WTC11 (cell line): ENCODE measurements at regions not wholly inside any gene's neighbourhood (a gene's known extent, or its start where the extent isn't known, plus 50 kb on each side); places are given as distances from the start of the nearest gene placed in this dataset.

Experiments
- ATAC-seq: fragments of 200-7000 bp; cut with Tn5 transposase; 2 replicates; pipeline ENCODE4 v1.10.0; 2021; ENCODE audit warnings: mild to moderate bottlenecking, moderate library complexity
- CTCF ChIA-PET: fragments of 300-600 bp; sonication (Branson Sonifier 250); formaldehyde crosslinking; loops from one replicate; lab custom pipeline; 2021; ENCODE audit warnings: antibody characterized with exemption; lab: Charles Lee
- POLR2A ChIA-PET: fragments of 350-600 bp; sonication (Branson Sonifier 250); formaldehyde crosslinking; loops from one replicate; lab custom pipeline; 2021; ENCODE audit warnings: antibody characterized with exemption; lab: Charles Lee
- DNase-seq: peaks from one replicate; pipeline ENCODE4 v3.0.0; 2021; ENCODE audit warnings: low spot score
- H3K27ac Mint-ChIP-seq: 2 replicates; pipeline ENCODE4 v1.8.0; 2021; ENCODE audit warnings: mixed read lengths
- H3K27me3 Mint-ChIP-seq: 2 replicates; pipeline ENCODE4 v1.8.0; 2021; ENCODE audit warnings: low read depth, mild to moderate bottlenecking, moderate library complexity, mixed read lengths
- H3K36me3 Mint-ChIP-seq: 2 replicates; pipeline ENCODE4 v1.8.0; 2021; ENCODE audit warnings: mixed read lengths
- H3K4me1 Mint-ChIP-seq: 2 replicates; pipeline ENCODE4 v1.8.0; 2022; ENCODE audit warnings: mixed read lengths
- H3K4me3 Mint-ChIP-seq: 2 replicates; pipeline ENCODE4 v1.8.0; 2021; ENCODE audit warnings: mild to moderate bottlenecking, moderate library complexity, mixed read lengths
- H3K9me3 Mint-ChIP-seq: 2 replicates; pipeline ENCODE4 v1.8.0; 2021; ENCODE audit warnings: mixed read lengths
- ATF1 ChIP-seq: sonication (generic); formaldehyde crosslinking; IDR thresholded peaks from 2 replicates; pipeline ENCODE4 v1.8.1; 2023; ENCODE audit warnings: mild to moderate bottlenecking, moderate library complexity, missing genetic modification reagents
- CBFB ChIP-seq: sonication (generic); formaldehyde crosslinking; IDR thresholded peaks from 2 replicates; pipeline ENCODE4 v1.8.1; 2022; ENCODE audit warnings: mild to moderate bottlenecking, low read depth, missing genetic modification reagents
- CREM ChIP-seq: sonication (generic); formaldehyde crosslinking; IDR thresholded peaks from 2 replicates; pipeline ENCODE4 v1.8.1; 2022; ENCODE audit warnings: mild to moderate bottlenecking, missing genetic modification reagents, moderate library complexity
- HMGA2 ChIP-seq: fragments of 250-450 bp; sonication (Bioruptor Pico); IDR thresholded peaks from 2 replicates; pipeline ENCODE4 v1.4.0; 2021; ENCODE audit warnings: mild to moderate bottlenecking, moderate library complexity
- JUN ChIP-seq: sonication (generic); formaldehyde crosslinking; IDR thresholded peaks from 2 replicates; pipeline ENCODE4 v1.8.0; 2023; ENCODE audit warnings: mild to moderate bottlenecking, missing genetic modification reagents
- NFYB ChIP-seq: sonication (generic); formaldehyde crosslinking; conservative IDR thresholded peaks from 2 replicates; pipeline ENCODE4 v1.8.0; 2022; ENCODE audit warnings: low read depth, missing genetic modification reagents
- SOX15 ChIP-seq: fragments of 250-450 bp; sonication (Bioruptor Pico); IDR thresholded peaks from 2 replicates; pipeline ENCODE4 v1.9.0; 2021; ENCODE audit warnings: mild to moderate bottlenecking
- TEAD1 ChIP-seq: sonication (generic); formaldehyde crosslinking; IDR thresholded peaks from 2 replicates; pipeline ENCODE4 v1.8.0; 2022; ENCODE audit warnings: mild to moderate bottlenecking, missing genetic modification reagents
- TP53 ChIP-seq: sonication (generic); formaldehyde crosslinking; IDR thresholded peaks from 2 replicates; pipeline ENCODE4 v1.8.1; 2023; ENCODE audit warnings: mild to moderate bottlenecking, missing genetic modification reagents
- ZNF138 ChIP-seq: sonication (generic); formaldehyde crosslinking; conservative IDR thresholded peaks from 2 replicates; pipeline ENCODE4 v1.8.1; 2022; ENCODE audit warnings: mild to moderate bottlenecking, moderate library complexity, missing genetic modification reagents
- ZNF219 ChIP-seq: sonication (generic); formaldehyde crosslinking; IDR thresholded peaks from 2 replicates; pipeline ENCODE4 v1.8.0; 2023; ENCODE audit warnings: missing genetic modification reagents, mild to moderate bottlenecking, borderline replicate concordance
- ZNF416 ChIP-seq: fragments of 250-450 bp; sonication (Bioruptor Pico); IDR thresholded peaks from 2 replicates; pipeline ENCODE4 v1.9.0; 2021; ENCODE audit warnings: mild to moderate bottlenecking, inconsistent platforms
- TF ChIP-seq, protein P1 (sequence below): fragments of 250-450 bp; sonication (Bioruptor Pico); IDR thresholded peaks from 2 replicates; pipeline ENCODE4 v1.8.0; 2021; ENCODE audit warnings: mild to moderate bottlenecking
- TF ChIP-seq, protein P2 (sequence below): sonication (generic); formaldehyde crosslinking; IDR thresholded peaks from 2 replicates; pipeline ENCODE4 v1.8.0; 2022; ENCODE audit warnings: mild to moderate bottlenecking, missing genetic modification reagents
- TF ChIP-seq, protein P3 (sequence below): sonication (generic); formaldehyde crosslinking; IDR thresholded peaks from 2 replicates; pipeline ENCODE4 v1.8.0; 2022; ENCODE audit warnings: mild to moderate bottlenecking, missing genetic modification reagents
- TF ChIP-seq, protein P4 (sequence below): fragments of 250-450 bp; sonication (Bioruptor Pico); IDR thresholded peaks from 2 replicates; pipeline ENCODE4 v2.1.2; 2022; ENCODE audit warnings: mild to moderate bottlenecking, moderate library complexity
- TF ChIP-seq, protein P5 (sequence below): sonication (generic); formaldehyde crosslinking; IDR thresholded peaks from 2 replicates; pipeline ENCODE4 v1.8.1; 2023; ENCODE audit warnings: mild to moderate bottlenecking, missing genetic modification reagents
- TF ChIP-seq, protein P6 (sequence below): fragments of 200-600 bp; IDR thresholded peaks from 2 replicates; pipeline ENCODE4 v1.8.0; 2022; ENCODE audit warnings: antibody characterized with exemption
- TF ChIP-seq, protein P7 (sequence below): sonication (generic); formaldehyde crosslinking; IDR thresholded peaks from 2 replicates; pipeline ENCODE4 v1.8.0; 2023; ENCODE audit warnings: mild to moderate bottlenecking, missing genetic modification reagents
- TF ChIP-seq, protein P8 (sequence below): sonication (generic); formaldehyde crosslinking; IDR thresholded peaks from 2 replicates; pipeline ENCODE4 v1.8.1; 2023; ENCODE audit warnings: mild to moderate bottlenecking, missing genetic modification reagents, moderate library complexity

DNA sequence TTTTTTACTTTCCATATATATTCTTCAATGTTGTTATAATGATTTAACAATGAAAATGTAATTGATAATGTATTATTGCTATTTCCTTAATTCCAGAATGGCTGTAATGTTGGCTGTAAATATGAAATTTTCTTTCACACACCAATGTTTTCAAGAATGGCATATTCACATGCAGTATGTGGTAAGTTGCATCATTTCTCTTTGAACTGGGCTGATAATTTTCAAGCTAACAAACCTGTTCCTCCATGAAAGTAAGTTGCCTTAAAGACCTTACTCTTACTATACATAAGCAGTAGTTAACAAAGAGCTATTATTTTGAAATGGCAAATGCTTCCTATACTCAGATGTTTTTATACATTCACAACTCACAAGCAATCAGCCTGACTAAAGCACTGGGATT lies 154.5 kb downstream of the TMEM168 start:
- no peak for DNase-seq
- ChIA-PET POLR2A (no interaction called here), CTCF (interaction anchor here (1.0 kb wide), 1 partner anchor 233 kb away, joined by 3 read pairs; no protein-coding TSS in a partner anchor)
- Mint-ChIP-seq H3K27me3 (no peaks in the 10 kb centered on the region), H3K36me3 (no peaks in the 10 kb centered on the region), H3K9me3 (no peaks in the 10 kb centered on the region), H3K4me1 (no peaks in the 10 kb centered on the region), H3K4me3 (no peak overlapping the region), H3K27ac (no peak overlapping the region)
- no peak for ATAC-seq
- no peak for TF ChIP-seq TP53 (CRISPR knock-in tag)

DNA sequence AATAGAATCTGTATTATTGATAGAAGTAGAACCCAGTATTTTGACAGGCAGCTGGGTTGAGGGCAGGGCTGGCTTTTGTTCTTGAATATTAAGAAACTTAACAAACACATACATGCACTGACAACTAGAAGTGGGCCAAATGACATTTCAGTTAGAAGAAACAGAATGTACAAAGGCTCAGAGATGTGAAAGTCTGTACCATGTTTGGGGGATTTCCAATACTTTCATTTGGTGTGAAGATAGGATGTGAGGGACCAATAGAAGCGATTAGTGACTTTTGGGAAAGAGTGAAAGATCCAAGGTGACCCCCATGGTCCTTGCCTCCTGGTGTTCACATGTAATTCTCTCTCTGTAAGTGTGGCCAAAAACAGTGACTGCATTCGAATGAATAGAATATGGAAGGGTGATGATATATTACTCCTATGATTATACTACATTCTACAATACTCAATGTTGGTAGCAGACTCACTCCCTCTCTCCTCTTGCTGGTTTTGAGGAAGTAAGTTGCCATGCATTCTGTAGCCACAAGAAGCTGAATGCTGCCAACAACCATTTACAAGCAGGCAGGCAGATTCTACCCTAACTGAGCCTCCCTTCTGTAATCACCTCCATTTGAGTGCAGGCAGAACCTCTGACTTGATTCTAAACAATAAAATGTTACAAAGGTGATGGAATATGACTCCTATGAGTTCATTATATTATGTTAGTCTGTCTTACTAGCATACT lies 151.4 kb downstream of the TMEM168 start:
- DNase-seq = no peak
- peaks cover 25% of the 10 kb centered on the region for H3K9me3 Mint-ChIP-seq
- no peaks in the 10 kb centered on the region for H3K4me1 Mint-ChIP-seq
- H3K27ac Mint-ChIP-seq = no peak overlapping the region
- peaks cover 14% of the 10 kb centered on the region for H3K36me3 Mint-ChIP-seq
- no peak overlapping the region for H3K4me3 Mint-ChIP-seq
- H3K27me3 Mint-ChIP-seq = no peaks in the 10 kb centered on the region
- CTCF ChIA-PET = no interaction called here
- no peak for ATAC-seq
- TF ChIP-seq SOX15 (no peak), ZNF219 (CRISPR knock-in tag) (no peak), JUN (CRISPR knock-in tag) (no peak), HMGA2 (no peak), CREM (CRISPR knock-in tag) (no peak), TEAD1 (CRISPR knock-in tag) (no peak), ATF1 (CRISPR knock-in tag) (no peak), NFYB (CRISPR knock-in tag) (no peak)
- TF ChIP-seq, protein P1, sequence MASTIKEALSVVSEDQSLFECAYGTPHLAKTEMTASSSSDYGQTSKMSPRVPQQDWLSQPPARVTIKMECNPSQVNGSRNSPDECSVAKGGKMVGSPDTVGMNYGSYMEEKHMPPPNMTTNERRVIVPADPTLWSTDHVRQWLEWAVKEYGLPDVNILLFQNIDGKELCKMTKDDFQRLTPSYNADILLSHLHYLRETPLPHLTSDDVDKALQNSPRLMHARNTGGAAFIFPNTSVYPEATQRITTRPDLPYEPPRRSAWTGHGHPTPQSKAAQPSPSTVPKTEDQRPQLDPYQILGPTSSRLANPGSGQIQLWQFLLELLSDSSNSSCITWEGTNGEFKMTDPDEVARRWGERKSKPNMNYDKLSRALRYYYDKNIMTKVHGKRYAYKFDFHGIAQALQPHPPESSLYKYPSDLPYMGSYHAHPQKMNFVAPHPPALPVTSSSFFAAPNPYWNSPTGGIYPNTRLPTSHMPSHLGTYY (CRISPR knock-in tag) = no peak
- TF ChIP-seq, protein P2, sequence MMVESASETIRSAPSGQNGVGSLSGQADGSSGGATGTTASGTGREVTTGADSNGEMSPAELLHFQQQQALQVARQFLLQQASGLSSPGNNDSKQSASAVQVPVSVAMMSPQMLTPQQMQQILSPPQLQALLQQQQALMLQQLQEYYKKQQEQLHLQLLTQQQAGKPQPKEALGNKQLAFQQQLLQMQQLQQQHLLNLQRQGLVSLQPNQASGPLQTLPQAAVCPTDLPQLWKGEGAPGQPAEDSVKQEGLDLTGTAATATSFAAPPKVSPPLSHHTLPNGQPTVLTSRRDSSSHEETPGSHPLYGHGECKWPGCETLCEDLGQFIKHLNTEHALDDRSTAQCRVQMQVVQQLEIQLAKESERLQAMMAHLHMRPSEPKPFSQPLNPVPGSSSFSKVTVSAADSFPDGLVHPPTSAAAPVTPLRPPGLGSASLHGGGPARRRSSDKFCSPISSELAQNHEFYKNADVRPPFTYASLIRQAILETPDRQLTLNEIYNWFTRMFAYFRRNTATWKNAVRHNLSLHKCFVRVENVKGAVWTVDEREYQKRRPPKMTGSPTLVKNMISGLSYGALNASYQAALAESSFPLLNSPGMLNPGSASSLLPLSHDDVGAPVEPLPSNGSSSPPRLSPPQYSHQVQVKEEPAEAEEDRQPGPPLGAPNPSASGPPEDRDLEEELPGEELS (CRISPR knock-in tag) = no peak
- TF ChIP-seq, protein P3, sequence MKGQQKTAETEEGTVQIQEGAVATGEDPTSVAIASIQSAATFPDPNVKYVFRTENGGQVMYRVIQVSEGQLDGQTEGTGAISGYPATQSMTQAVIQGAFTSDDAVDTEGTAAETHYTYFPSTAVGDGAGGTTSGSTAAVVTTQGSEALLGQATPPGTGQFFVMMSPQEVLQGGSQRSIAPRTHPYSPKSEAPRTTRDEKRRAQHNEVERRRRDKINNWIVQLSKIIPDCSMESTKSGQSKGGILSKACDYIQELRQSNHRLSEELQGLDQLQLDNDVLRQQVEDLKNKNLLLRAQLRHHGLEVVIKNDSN (CRISPR knock-in tag) = no peak
- TF ChIP-seq, protein P4, sequence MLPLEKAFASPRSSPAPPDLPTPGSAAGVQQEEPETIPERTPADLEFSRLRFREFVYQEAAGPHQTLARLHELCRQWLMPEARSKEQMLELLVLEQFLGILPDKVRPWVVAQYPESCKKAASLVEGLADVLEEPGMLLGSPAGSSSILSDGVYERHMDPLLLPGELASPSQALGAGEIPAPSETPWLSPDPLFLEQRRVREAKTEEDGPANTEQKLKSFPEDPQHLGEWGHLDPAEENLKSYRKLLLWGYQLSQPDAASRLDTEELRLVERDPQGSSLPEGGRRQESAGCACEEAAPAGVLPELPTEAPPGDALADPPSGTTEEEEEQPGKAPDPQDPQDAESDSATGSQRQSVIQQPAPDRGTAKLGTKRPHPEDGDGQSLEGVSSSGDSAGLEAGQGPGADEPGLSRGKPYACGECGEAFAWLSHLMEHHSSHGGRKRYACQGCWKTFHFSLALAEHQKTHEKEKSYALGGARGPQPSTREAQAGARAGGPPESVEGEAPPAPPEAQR (CRISPR knock-in tag) = no peak
- TF ChIP-seq, all 79 proteins: peak for 0
- POLR2A ChIA-PET = no interaction called here

DNA sequence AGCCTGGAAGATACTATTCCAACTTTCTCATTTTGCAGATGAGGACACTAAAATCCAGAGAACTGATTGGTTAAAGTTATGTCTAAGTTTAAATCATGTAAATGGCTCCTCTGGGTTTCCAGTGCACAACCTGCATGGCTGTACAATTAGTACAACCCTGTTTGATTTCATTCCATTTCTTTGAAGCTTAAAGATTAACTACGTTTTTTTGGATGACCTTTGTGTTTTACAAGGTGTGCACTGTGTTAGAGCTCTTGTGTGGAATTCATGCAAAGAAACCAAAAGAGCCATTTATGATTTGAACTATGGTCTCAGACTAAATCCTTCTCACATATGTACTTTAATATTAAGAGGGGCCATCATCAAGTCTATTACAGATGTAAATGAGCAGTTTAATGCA lies 149.5 kb downstream of the TMEM168 start:
- peaks cover 14% of the 10 kb centered on the region for H3K36me3 Mint-ChIP-seq
- no peaks in the 10 kb centered on the region for H3K4me1 Mint-ChIP-seq
- ChIA-PET POLR2A (no interaction called here), CTCF (no interaction called here)
- no peak overlapping the region for H3K4me3 Mint-ChIP-seq
- no peaks in the 10 kb centered on the region for H3K27me3 Mint-ChIP-seq
- peaks cover 39% of the 10 kb centered on the region for H3K9me3 Mint-ChIP-seq
- ATAC-seq = no peak
- no peak overlapping the region for H3K27ac Mint-ChIP-seq
- no peak for DNase-seq
- TF ChIP-seq TP53 (CRISPR knock-in tag) (no peak), ZNF138 (no peak), ZNF416 (no peak), CBFB (no peak)
- TF ChIP-seq, protein P5, sequence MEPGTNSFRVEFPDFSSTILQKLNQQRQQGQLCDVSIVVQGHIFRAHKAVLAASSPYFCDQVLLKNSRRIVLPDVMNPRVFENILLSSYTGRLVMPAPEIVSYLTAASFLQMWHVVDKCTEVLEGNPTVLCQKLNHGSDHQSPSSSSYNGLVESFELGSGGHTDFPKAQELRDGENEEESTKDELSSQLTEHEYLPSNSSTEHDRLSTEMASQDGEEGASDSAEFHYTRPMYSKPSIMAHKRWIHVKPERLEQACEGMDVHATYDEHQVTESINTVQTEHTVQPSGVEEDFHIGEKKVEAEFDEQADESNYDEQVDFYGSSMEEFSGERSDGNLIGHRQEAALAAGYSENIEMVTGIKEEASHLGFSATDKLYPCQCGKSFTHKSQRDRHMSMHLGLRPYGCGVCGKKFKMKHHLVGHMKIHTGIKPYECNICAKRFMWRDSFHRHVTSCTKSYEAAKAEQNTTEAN = no peak
- TF ChIP-seq, protein P6, sequence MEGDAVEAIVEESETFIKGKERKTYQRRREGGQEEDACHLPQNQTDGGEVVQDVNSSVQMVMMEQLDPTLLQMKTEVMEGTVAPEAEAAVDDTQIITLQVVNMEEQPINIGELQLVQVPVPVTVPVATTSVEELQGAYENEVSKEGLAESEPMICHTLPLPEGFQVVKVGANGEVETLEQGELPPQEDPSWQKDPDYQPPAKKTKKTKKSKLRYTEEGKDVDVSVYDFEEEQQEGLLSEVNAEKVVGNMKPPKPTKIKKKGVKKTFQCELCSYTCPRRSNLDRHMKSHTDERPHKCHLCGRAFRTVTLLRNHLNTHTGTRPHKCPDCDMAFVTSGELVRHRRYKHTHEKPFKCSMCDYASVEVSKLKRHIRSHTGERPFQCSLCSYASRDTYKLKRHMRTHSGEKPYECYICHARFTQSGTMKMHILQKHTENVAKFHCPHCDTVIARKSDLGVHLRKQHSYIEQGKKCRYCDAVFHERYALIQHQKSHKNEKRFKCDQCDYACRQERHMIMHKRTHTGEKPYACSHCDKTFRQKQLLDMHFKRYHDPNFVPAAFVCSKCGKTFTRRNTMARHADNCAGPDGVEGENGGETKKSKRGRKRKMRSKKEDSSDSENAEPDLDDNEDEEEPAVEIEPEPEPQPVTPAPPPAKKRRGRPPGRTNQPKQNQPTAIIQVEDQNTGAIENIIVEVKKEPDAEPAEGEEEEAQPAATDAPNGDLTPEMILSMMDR = no peak
- TF ChIP-seq, protein P7, sequence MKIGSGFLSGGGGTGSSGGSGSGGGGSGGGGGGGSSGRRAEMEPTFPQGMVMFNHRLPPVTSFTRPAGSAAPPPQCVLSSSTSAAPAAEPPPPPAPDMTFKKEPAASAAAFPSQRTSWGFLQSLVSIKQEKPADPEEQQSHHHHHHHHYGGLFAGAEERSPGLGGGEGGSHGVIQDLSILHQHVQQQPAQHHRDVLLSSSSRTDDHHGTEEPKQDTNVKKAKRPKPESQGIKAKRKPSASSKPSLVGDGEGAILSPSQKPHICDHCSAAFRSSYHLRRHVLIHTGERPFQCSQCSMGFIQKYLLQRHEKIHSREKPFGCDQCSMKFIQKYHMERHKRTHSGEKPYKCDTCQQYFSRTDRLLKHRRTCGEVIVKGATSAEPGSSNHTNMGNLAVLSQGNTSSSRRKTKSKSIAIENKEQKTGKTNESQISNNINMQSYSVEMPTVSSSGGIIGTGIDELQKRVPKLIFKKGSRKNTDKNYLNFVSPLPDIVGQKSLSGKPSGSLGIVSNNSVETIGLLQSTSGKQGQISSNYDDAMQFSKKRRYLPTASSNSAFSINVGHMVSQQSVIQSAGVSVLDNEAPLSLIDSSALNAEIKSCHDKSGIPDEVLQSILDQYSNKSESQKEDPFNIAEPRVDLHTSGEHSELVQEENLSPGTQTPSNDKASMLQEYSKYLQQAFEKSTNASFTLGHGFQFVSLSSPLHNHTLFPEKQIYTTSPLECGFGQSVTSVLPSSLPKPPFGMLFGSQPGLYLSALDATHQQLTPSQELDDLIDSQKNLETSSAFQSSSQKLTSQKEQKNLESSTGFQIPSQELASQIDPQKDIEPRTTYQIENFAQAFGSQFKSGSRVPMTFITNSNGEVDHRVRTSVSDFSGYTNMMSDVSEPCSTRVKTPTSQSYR = no peak
- TF ChIP-seq, protein P8, sequence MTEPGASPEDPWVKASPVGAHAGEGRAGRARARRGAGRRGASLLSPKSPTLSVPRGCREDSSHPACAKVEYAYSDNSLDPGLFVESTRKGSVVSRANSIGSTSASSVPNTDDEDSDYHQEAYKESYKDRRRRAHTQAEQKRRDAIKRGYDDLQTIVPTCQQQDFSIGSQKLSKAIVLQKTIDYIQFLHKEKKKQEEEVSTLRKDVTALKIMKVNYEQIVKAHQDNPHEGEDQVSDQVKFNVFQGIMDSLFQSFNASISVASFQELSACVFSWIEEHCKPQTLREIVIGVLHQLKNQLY (CRISPR knock-in tag) = no peak
